Breast epithelium (tissue), 4 donors: ENCODE measurements at regions not wholly inside any gene's neighbourhood (a gene's known extent, or its start where the extent isn't known, plus 50 kb on each side); places are given as distances from the start of the nearest gene placed in this dataset.
A peak's percentile ranks its signal among the peaks of the same experiment; 100 is the strongest.

ENCODE experiments used
- DNase-seq, 2 donors: peaks; one replicate each; pipeline ENCODE4 v3.0.0-alpha.2; 2019; ENCODE audit warnings: low spot score in 2 of 2
- H3K27ac ChIP-seq, 2 donors: fragments of 200-600 bp; sonication (generic) in 1 of 2; one replicate each; pipeline ENCODE4 v1.5.1; 2016 to 2019; ENCODE audit warnings: mild to moderate bottlenecking in 1 of 2
- H3K27me3 ChIP-seq, 2 donors: fragments of 200-600 bp; sonication (generic) in 1 of 2; one replicate each; pipeline versions ENCODE4 v1.5.1 to v1.6.0; 2017 to 2019; ENCODE audit warnings: control low read depth in 1 of 2, mild to moderate bottlenecking in 1 of 2
- H3K36me3 ChIP-seq: fragments of 200-600 bp; one replicate; pipeline ENCODE4 v1.5.1; 2019
- H3K4me1 ChIP-seq, 2 donors: fragments of 200-600 bp; sonication (generic); one replicate each; pipeline ENCODE4 v1.5.1; 2016 to 2019; ENCODE audit warnings: control low read depth in 1 of 2
- H3K4me3 ChIP-seq, 3 donors: fragments of 200-600 bp; sonication (generic); 1 replicate in 2 of 3; 2 replicates in 1 of 3; pipeline ENCODE4 v1.5.1; 2016 to 2019; ENCODE audit warnings: mild to moderate bottlenecking in 3 of 3, moderate library complexity in 2 of 3
- H3K9me3 ChIP-seq, 2 donors: fragments of 200-600 bp; sonication (generic) in 1 of 2; one replicate each; pipeline ENCODE4 v1.5.1; 2016 to 2019; ENCODE audit warnings: control low read depth in 1 of 2
- POLR2A ChIP-seq: fragments of 450-650 bp; IDR thresholded peaks from one replicate; pipeline ENCODE4 v1.6.1; 2016; ENCODE audit warnings: antibody characterized with exemption, mild to moderate bottlenecking, moderate library complexity
- POLR2AphosphoS5 ChIP-seq, 3 donors: sonication (generic); formaldehyde crosslinking; IDR thresholded peaks; one replicate each; pipeline ENCODE4 v1.6.1; 2017; ENCODE audit warnings: antibody characterized with exemption in 3 of 3
- intact Hi-C: fragments of 100-400 bp; cut with DNase I; formaldehyde crosslinking; loops from one replicate; pipeline ENCODE4 v1.15.1; 2023; ENCODE audit warnings: low total_unique reads
- TF ChIP-seq, protein P1 (sequence below), 3 donors: fragments of 450-650 bp; IDR thresholded peaks; one replicate each; pipeline ENCODE4 v1.5.1; 2016 to 2017; ENCODE audit warnings: antibody characterized with exemption in 3 of 3, mild to moderate bottlenecking in 3 of 3, moderate library complexity in 3 of 3

GRCh38 chr2:128724972-128725371, 406.3 kb upstream of the HS6ST1 start:
- intact Hi-C loops = no loop called here
- no peak for TF ChIP-seq POLR2AphosphoS5 (IDR thresholded peaks at IDR 0.05)
- TF ChIP-seq, protein P1, sequence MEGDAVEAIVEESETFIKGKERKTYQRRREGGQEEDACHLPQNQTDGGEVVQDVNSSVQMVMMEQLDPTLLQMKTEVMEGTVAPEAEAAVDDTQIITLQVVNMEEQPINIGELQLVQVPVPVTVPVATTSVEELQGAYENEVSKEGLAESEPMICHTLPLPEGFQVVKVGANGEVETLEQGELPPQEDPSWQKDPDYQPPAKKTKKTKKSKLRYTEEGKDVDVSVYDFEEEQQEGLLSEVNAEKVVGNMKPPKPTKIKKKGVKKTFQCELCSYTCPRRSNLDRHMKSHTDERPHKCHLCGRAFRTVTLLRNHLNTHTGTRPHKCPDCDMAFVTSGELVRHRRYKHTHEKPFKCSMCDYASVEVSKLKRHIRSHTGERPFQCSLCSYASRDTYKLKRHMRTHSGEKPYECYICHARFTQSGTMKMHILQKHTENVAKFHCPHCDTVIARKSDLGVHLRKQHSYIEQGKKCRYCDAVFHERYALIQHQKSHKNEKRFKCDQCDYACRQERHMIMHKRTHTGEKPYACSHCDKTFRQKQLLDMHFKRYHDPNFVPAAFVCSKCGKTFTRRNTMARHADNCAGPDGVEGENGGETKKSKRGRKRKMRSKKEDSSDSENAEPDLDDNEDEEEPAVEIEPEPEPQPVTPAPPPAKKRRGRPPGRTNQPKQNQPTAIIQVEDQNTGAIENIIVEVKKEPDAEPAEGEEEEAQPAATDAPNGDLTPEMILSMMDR (IDR thresholded peaks at IDR 0.05) = no peak
- TF ChIP-seq POLR2A = no peak
- Histone ChIP-seq H3K4me1 (no peaks in the 10 kb centered on the region), H3K36me3 (no peaks in the 10 kb centered on the region), H3K9me3 (no peaks in the 10 kb centered on the region), H3K4me3 (no peak overlapping the region), H3K27ac (no peak overlapping the region), H3K27me3 (no peaks in the 10 kb centered on the region)
- DNase-seq = no peak

DNA sequence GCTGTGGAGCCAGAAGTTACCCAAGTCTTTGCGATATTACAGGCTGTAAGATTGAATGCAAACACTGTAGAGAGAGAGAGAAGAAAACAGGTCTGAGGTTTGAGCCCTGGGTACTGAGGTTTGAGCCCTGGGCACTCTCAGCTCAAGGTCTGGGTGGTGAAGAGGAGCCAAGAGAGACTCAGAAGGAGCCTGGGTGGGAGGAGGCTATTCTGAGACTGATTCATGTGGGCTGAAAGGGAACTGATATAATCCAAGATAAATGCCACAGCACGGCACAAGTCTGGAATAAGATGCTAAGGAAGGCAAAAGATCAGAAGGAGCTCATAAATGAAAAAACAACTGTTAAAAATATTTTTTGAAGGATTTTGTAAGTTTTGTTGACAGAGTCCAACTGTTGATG, 407.6 kb upstream of the HS6ST1 start:
- no peaks in the 10 kb centered on the region for H3K27me3 ChIP-seq
- TF ChIP-seq POLR2A (no peak), POLR2AphosphoS5 (IDR thresholded peaks at IDR 0.05) (no peak)
- TF ChIP-seq, protein P1 (IDR thresholded peaks at IDR 0.05) = no peak
- no peaks in the 10 kb centered on the region for H3K9me3 ChIP-seq
- no peak overlapping the region for H3K27ac ChIP-seq
- no peak overlapping the region for H3K4me3 ChIP-seq
- no peaks in the 10 kb centered on the region for H3K4me1 ChIP-seq
- intact Hi-C loops = no loop called here
- no peak for DNase-seq
- no peaks in the 10 kb centered on the region for H3K36me3 ChIP-seq

GRCh38 chr2:128726911-128727310, 408.2 kb upstream of the HS6ST1 start:
- TF ChIP-seq POLR2A = no peak
- no peak for TF ChIP-seq POLR2AphosphoS5 (IDR thresholded peaks at IDR 0.05)
- TF ChIP-seq, protein P1 (IDR thresholded peaks at IDR 0.05) = no peak
- intact Hi-C loops = no loop called here
- no peaks in the 10 kb centered on the region for H3K4me1 ChIP-seq
- H3K27ac ChIP-seq = peak overlapping the region in 1 of 2 donors; percentile 73
- H3K9me3 ChIP-seq = no peaks in the 10 kb centered on the region
- no peak overlapping the region for H3K4me3 ChIP-seq
- DNase-seq = no peak
- H3K36me3 ChIP-seq = no peaks in the 10 kb centered on the region
- H3K27me3 ChIP-seq = no peaks in the 10 kb centered on the region

GRCh38 chr2:128727404-128727803, 408.7 kb upstream of the HS6ST1 start:
- Histone ChIP-seq H3K4me1 (no peaks in the 10 kb centered on the region), H3K27me3 (no peaks in the 10 kb centered on the region), H3K27ac (peak overlapping the region; percentile 19 to 73), H3K4me3 (no peak overlapping the region), H3K36me3 (no peaks in the 10 kb centered on the region), H3K9me3 (no peaks in the 10 kb centered on the region)
- intact Hi-C loops = no loop called here
- no peak for DNase-seq
- TF ChIP-seq POLR2A = no peak

DNA sequence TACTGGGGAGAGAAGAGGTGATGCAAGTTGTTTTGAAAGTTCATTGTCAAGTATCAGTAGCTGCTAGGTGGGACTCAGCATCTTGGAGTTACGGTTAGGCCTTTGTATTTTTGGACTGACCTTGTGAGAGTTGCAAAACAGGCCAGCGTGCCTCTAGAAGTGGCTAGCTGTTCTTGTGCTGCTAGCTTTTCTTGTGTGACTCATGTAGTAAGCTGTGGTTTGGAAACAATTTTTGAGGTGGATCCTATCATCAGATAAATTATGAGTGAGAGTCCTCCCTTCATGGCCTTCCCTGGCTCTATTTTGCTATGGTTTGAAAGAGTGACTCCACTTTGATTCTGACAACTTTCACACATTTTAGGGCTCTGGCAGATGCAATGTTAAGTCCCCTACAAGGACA, 409.2 kb upstream of the HS6ST1 start:
- H3K4me1 ChIP-seq = no peaks in the 10 kb centered on the region
- H3K27ac ChIP-seq = peak overlapping the region in 1 of 2 donors; percentile 73
- intact Hi-C loops = no loop called here
- DNase-seq = no peak
- H3K9me3 ChIP-seq = no peaks in the 10 kb centered on the region
- H3K27me3 ChIP-seq = no peaks in the 10 kb centered on the region
- H3K4me3 ChIP-seq = no peak overlapping the region
- TF ChIP-seq, protein P1 (IDR thresholded peaks at IDR 0.05) = no peak
- TF ChIP-seq POLR2A (no peak), POLR2AphosphoS5 (IDR thresholded peaks at IDR 0.05) (no peak)
- H3K36me3 ChIP-seq = no peaks in the 10 kb centered on the region

DNA sequence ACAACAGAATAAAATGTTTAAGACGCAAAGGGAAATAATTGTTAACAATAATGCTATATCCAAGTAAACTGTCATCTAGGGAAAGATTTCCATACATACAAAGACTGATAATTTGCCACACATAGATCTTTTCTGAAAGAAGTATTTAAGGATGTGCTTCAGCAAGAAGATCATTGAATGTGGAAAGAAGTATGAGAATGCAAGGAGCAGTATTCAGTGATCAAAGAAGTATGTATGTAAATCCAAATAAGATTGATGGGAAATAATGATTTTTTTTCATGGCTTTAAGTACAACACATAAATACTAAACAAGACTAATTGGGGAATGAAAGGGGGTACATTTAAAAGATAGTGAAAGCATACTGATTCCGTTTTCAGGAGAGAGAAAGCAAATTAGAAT, 410.4 kb upstream of the HS6ST1 start:
- Histone ChIP-seq H3K27me3 (no peaks in the 10 kb centered on the region), H3K9me3 (no peaks in the 10 kb centered on the region), H3K4me3 (no peak overlapping the region), H3K4me1 (no peaks in the 10 kb centered on the region), H3K27ac (no peak overlapping the region), H3K36me3 (no peaks in the 10 kb centered on the region)
- no peak for TF ChIP-seq POLR2AphosphoS5 (IDR thresholded peaks at IDR 0.05)
- TF ChIP-seq POLR2A = no peak
- TF ChIP-seq, protein P1 (IDR thresholded peaks at IDR 0.05) = no peak
- DNase-seq = no peak
- intact Hi-C loops = no loop called here
